Activated CD4-positive, CD25-positive, alpha-beta regulatory T cell treated with anti-CD3 and anti-CD28 coated beads, Interleukin-2, amount 50 U/mL, for 72 hours (primary cell): ENCODE measurements at regions not wholly inside any gene's neighbourhood (a gene's known extent, or its start where the extent isn't known, plus 50 kb on each side); places are given as distances from the start of the nearest gene placed in this dataset.

Experiments
- DNase-seq: peaks from one replicate; pipeline ENCODE4 v3.0.0; 2021

GRCh38 chr4:89598602-89599001 lies 238.4 kb downstream of the SNCA start:
- DNase-seq = no peak

- no peak for DNase-seq
These were observed 241.7 kb downstream of the SNCA start for GRCh38 chr4:89595125-89595789.

DNA sequence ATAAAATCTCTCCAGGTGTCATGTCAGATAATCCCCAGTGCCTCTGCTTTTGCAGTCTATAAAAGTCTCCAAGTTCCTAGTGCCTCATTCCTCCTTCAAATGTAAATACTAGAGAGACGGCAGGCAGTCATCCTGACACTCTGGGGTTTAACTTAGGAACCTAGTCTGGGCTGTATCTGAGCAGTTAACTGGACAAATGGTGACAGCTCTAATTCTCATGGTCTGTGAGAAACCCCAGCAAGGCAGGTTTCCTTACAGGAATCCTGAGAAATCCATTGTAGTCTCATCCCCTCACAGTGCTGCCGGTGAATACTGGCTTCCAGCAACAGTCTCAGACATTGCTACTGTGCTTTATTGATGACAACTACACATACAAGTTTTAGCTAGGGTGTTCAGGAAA lies 246.8 kb downstream of the SNCA start:
- no peak for DNase-seq

GRCh38 chr4:89588421-89588820 lies 248.5 kb downstream of the SNCA start:
- no peak for DNase-seq

GRCh38 chr4:89587364-89587763 lies 249.6 kb downstream of the SNCA start:
- no peak for DNase-seq

- DNase-seq = no peak
These were observed 250.1 kb downstream of the SNCA start for GRCh38 chr4:89586864-89587263.

GRCh38 chr4:89586318-89586717 lies 250.6 kb downstream of the SNCA start:
- DNase-seq = no peak

GRCh38 chr4:89582756-89583505 lies 254.0 kb downstream of the SNCA start:
- DNase-seq = no peak

GRCh38 chr4:89579771-89580170 lies 257.2 kb downstream of the SNCA start:
- DNase-seq = no peak

- no peak for DNase-seq
These were observed 260.7 kb downstream of the SNCA start for GRCh38 chr4:89576246-89576645.

DNA sequence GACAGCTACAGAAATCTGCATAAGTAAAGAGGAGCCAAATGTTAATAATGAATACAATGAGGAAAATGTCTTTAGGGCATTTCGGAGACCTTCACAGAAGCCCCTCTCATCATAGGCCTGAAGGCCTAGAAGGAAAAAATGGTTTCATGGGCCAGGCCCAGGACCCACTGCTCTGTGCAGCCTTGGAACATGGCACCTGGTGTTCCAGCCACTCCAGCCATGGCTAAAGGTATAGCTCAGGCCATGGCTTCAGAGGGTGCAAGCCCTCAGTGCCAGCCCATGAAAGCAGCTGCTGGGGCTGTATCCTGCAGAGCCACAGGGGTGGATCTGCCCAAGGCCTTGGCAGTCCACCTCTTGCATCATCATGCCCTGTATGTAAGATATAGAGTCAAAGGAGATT lies 261.1 kb downstream of the SNCA start:
- DNase-seq = no peak

DNA sequence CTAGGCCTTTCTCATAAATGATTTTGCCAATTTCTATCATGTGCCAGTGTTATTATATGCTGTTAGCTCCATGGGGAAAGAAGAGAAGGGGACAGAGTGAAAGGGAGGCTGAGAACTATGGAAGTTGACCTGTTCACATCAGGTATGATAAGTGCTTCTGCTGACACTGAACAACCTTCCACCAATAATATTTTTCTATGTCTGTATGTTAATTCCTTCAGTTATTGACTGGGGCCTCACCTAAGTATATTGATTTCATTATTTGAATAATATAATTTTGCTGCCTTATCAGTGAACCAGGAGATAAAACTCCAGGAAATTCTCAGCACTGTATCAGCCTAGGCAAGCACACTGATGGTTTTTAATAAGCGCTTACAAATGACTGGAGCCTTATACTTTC lies 262.8 kb downstream of the SNCA start:
- DNase-seq = no peak

DNA sequence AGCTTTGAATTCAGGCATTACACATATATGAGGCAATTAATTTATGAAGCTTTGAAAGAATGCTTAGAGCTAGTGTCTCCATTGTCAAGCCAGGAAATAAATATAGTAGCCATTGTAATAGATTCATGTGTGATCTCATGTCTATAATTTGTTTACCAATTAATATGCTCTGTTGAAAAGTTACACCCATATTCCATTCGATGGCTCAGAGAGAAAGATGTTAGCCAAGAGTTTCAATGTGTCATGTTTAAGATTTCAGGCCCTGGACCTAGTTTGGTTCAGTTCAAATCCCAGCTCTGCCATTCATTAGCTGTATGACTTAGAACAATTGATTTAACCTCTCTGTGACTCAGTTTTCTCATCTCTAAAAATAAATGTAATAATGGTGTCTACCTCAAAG lies 263.3 kb downstream of the SNCA start:
- DNase-seq = no peak

GRCh38 chr4:89572224-89572858 lies 264.6 kb downstream of the SNCA start:
- DNase-seq = no peak

DNA sequence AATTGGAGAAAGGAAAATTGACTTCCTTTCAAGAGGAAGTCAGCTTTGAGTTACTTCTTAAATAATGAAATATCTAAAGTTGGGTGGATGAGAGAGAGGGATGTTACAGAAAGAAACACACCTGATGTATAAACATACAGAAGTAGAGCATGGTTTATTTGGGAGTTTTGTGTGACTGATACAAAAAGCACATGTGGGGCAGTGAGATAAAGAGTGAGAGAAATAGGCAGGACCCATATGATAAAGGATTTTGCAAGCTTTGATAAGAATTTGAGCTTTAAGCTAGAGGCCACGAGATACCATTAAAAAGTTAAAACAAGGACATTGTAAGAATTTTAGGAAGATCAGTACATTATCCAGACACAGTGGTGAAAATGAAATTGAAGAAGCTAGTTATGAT lies 263.3 kb upstream of the GPRIN3 start:
- DNase-seq = no peak

DNA sequence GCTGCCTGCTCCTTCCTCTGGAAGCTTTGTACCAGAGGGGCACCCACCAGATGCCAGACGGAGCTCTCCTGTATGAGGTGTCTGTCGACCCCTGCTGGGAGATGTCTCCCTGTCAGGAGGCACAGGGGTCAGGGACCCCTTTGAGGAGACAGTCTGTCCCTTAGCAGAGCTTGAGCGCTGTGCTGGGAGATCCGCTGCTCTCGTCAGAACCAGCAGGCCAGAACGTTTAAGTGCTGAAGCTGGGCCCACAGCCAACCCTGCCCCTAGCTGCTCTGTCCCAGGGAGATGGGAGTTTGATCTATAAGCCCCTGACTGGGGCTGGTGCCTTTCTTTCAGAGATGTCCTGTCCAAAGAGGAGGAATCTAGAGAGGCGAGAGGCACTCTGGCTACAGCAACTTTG lies 260.3 kb upstream of the GPRIN3 start:
- no peak for DNase-seq

DNA sequence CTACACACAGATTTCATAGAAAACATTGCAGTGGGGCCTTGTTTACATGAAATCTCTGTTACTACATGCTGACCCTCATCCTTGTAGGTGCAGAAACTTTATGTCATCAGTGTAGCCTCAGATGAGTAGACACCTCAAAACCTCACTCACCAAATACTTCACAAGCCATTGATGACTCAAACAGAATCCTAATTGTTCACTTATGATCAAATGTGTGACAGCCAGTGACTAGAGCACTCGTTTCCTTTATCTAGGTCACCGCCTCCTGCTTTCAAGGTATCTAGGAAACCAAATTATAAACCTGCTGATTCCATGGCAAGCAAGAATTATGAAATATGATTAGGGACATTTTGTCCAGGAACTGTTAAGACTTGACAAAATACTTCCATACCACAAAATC lies 255.8 kb upstream of the GPRIN3 start:
- DNase-seq = no peak

- no peak for DNase-seq
These were observed 255.1 kb upstream of the GPRIN3 start for GRCh38 chr4:89562746-89563145.

GRCh38 chr4:89561048-89561447 lies 253.4 kb upstream of the GPRIN3 start:
- no peak for DNase-seq

GRCh38 chr4:89558147-89558546 lies 250.5 kb upstream of the GPRIN3 start:
- DNase-seq = no peak

DNA sequence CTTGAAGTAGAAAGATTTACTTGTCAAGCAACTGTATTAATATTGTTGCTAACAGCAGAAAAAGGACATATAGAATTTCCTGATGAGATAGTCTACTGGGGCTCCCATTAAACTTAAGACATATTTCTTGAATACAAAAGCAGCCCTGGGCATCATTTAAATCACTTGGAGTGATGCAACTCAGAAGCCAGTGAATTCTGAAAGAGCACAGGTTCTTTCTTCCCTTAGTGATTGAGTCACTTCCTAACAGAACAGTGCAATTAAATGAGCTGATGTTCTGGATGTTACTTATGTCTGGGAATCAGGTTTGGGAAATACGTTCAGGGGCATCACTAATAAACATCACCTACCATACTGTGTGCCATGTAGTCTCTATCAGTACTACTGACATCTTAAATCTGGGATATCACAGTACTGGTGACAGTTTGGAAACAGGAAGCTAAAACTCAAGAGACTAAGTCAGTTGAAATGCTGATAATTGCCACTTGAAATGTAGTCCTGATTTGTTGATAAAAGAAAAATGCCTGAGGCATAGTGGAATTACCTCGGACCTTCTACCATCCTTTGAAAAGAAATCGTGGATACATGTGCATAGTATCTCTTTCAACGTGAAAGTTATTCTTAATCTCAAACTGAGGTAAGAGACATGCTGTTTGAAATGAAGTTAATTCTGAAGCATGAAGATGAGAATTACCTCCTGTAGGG lies 249.2 kb upstream of the GPRIN3 start:
- DNase-seq = no peak

DNA sequence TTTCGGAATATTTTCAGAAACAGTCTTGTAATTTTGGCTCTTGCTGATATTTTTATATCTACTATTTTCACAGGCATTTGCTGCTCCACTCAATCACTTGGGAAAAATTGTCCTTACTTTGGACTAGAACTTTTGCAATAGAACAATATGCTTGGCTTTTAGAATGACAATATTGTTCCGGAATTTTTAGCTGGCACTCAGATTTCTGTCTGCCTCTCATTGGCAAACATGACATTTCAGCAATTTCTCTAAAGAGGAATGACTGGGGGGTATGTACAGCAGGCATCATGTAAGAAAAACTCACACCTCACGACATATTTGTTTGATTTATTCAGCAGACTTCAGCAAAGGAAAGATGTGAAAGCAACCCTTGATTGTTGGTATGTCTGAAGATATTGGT lies 243.6 kb upstream of the GPRIN3 start:
- no peak for DNase-seq

DNA sequence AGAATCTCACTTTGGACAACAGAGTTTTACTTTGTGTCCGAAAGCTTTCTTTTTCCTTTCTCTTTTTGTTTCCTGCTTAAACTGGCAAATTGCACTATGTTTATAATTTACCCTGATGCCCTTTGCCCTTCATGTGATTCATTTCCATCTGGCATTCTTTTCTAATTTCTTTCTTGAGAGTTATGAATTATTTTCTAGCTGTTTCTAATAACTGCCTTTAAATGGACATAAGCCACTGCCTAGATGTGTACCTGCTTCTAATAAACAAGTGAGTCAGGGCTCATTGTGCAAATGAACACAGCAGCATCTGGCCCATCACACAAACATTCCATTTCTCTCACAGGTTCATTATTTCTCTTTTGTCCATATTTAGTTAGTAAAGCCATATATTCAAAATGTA lies 242.3 kb upstream of the GPRIN3 start:
- no peak for DNase-seq

GRCh38 chr4:89545315-89545714 lies 237.7 kb upstream of the GPRIN3 start:
- no peak for DNase-seq
